Natural killer cell treated with Interleukin-12 subunit alpha and Interleukin-12 subunit beta and Interleukin-15 and Interleukin-18, amount 100 ng/mL, for 72 hours (primary cell): ENCODE measurements at regions not wholly inside any gene's neighbourhood (a gene's known extent, or its start where the extent isn't known, plus 50 kb on each side); places are given as distances from the start of the nearest gene placed in this dataset.

Source experiments
- ATAC-seq, 2 donors: fragments of 150-1000 bp; cut with Tn5 transposase in 1 of 2; sonication (Bioruptor Pico), chemical (Tn5 transposase) in 1 of 2; 2 replicates each; pipeline ENCODE4 v1.10.0; 2021
- DNase-seq: peaks from one replicate; pipeline ENCODE4 v3.0.0; 2022; ENCODE audit warnings: low spot score
- H3K27ac Mint-ChIP-seq, 2 donors: 1 replicate in 1 of 2; 2 replicates in 1 of 2; pipeline ENCODE4 v1.8.0; 2022; ENCODE audit warnings: mixed read lengths in 2 of 2, mild to moderate bottlenecking in 1 of 2, moderate library complexity in 1 of 2
- H3K27me3 Mint-ChIP-seq, 2 donors: 1 replicate in 1 of 2; 2 replicates in 1 of 2; pipeline ENCODE4 v1.8.0; 2022; ENCODE audit warnings: mixed read lengths in 2 of 2
- H3K36me3 Mint-ChIP-seq: one replicate; pipeline ENCODE4 v1.8.0; 2022; ENCODE audit warnings: mixed read lengths
- H3K4me1 Mint-ChIP-seq, 2 donors: 1 replicate in 1 of 2; 2 replicates in 1 of 2; pipeline ENCODE4 v1.8.0; 2022; ENCODE audit warnings: low read depth in 2 of 2, mixed read lengths in 2 of 2, mild to moderate bottlenecking in 1 of 2
- H3K4me3 Mint-ChIP-seq: one replicate; pipeline ENCODE4 v1.8.0; 2022; ENCODE audit warnings: mixed read lengths
- H3K9me3 Mint-ChIP-seq: 2 replicates; pipeline ENCODE4 v1.8.0; 2022; ENCODE audit warnings: mixed read lengths

DNA sequence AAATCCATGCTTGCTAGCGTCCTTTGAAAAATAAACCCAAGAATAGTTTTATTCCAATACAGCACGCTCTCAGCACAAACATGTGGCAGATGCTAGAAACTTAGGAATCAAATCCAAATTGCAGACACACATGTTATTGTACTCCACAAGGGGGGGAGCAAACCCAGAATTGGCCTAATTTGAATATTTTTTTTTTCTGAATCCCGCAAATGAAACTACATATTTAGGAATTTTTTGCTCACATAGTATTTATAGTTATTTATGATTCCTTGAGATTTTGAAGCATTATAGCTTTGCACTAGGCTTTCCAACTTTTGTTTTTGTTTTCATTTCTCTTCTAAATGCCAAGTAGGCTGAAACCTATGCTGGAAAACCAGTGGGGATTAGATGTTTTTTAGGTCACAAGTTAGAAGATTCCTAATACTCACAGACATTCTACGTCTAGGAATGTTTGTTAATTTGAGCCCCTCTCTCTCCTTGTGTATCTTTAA lies 59.3 kb upstream of the CDH11 start:
- Mint-ChIP-seq H3K27ac (no peak overlapping the region), H3K9me3 (peaks cover 10% of the 10 kb centered on the region), H3K27me3 (no peaks in the 10 kb centered on the region), H3K4me1 (no peaks in the 10 kb centered on the region), H3K36me3 (peaks cover 4% of the 10 kb centered on the region), H3K4me3 (no peak overlapping the region)
- no peak for ATAC-seq
- no peak for DNase-seq

DNA sequence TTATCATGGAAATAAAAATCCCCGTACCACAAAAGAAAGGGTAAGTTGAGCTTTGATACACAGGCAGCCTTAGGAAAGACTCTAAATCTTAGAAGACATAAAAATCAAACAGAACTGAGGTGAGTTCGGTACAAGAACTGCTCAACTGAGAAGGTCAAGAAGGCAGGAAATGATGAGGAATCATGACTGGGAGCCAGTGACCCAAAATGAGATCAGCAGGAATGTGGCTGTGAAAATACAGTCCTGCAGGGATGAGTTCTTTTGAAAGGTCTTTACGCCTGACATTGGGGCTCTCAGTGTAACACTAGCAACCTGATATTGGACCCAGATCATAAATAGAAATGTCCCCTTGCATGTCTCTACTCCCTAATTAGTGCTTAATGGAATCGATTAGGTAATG lies 56.3 kb upstream of the CDH11 start:
- Mint-ChIP-seq H3K4me1 (no peaks in the 10 kb centered on the region), H3K36me3 (no peaks in the 10 kb centered on the region), H3K4me3 (no peak overlapping the region), H3K27me3 (no peaks in the 10 kb centered on the region), H3K27ac (no peak overlapping the region), H3K9me3 (peaks cover 8% of the 10 kb centered on the region)
- no peak for ATAC-seq
- no peak for DNase-seq

GRCh38 chr16:65176603-65177002 lies 54.7 kb upstream of the CDH11 start:
- Mint-ChIP-seq H3K27ac (no peak overlapping the region), H3K4me3 (no peak overlapping the region), H3K9me3 (peaks cover 3% of the 10 kb centered on the region), H3K36me3 (no peaks in the 10 kb centered on the region), H3K4me1 (no peaks in the 10 kb centered on the region), H3K27me3 (no peaks in the 10 kb centered on the region)
- no peak for DNase-seq
- no peak for ATAC-seq

GRCh38 chr16:65172356-65172755 lies 50.5 kb upstream of the CDH11 start:
- ATAC-seq (no peak), DNase-seq (no peak)
- Mint-ChIP-seq H3K9me3 (peaks cover 10% of the 10 kb centered on the region), H3K27me3 (no peaks in the 10 kb centered on the region), H3K4me3 (no peak overlapping the region), H3K4me1 (no peaks in the 10 kb centered on the region), H3K36me3 (no peaks in the 10 kb centered on the region), H3K27ac (no peak overlapping the region)
